Heart left ventricle (tissue), 13 donors: ENCODE measurements at regions not wholly inside any gene's neighbourhood (a gene's known extent, or its start where the extent isn't known, plus 50 kb on each side); places are given as distances from the start of the nearest gene placed in this dataset.

ENCODE experiments used
- POLR2A ChIP-seq, 2 donors: fragments of 450-650 bp; IDR thresholded peaks; one replicate each; pipeline ENCODE4 v1.6.1; 2017; ENCODE audit warnings: antibody characterized with exemption in 2 of 2, mild to moderate bottlenecking in 2 of 2, moderate library complexity in 2 of 2
- TF ChIP-seq, protein P1 (sequence below), 12 donors: fragments of 200-600 bp; sonication (generic) in 4 of 12; IDR thresholded peaks; one replicate each; pipeline versions ENCODE4 v1.5.0 to v1.8.0; 2018 to 2022; ENCODE audit warnings: antibody characterized with exemption in 12 of 12, mild to moderate bottlenecking in 5 of 12
- donor health status: ischemic (EF 13 %, LVEDD 7.1; RV severe dilation, severe dysfunction).
- donor health status: DM: no; HTN: yes; CAD: no.
- donor health status: DM: no; HTN: no; CAD: no.
- donor health status: ischemic (EF 25% LVEDD 6.9; RV normal size, moderate dysfunction).
- donor health status: ischemic (EF 25% LVEDD 5.7; RV mildly dilated, moderate dysfunction).
- donor health status: ischemic (EF 35%, LVEDD 5.7; RV mildly dilated, moderate dysfunction).
- donor health status: nonischemic (EF 11% LVEDD 7.7; RV severe dilation, severe dysfunction).
- donor health status: DM: yes; HTN: yes; CAD: no.
- donor health status: PGD.
- donor health status: ischemic (EF 29% LVEDD 5.4; RV normal size, mild dysfunction).
- donor health status: nonischemic (EF 23%, LVEDD 6.1; RV moderate dilation, normal function).

DNA sequence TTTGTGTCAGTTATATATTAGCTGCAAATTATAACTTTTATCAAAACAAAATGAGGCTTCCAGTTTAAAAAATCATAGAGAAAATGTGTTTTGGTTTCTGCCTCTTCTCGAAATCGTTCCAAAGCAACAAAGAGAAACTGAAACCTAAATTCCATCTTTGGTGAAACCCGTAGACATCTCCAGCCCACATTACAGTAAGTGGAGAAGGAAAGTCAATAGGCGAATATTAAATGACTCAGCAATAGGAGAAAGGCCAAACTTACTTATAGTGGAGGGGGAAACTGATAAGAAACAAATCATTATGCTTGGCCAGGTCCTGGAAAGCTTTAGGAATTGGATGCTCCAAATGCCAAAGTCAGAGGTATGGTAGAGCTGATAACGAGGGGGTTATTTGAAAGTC lies 103.0 kb upstream of the SHISA6 start:
- TF ChIP-seq, protein P1, sequence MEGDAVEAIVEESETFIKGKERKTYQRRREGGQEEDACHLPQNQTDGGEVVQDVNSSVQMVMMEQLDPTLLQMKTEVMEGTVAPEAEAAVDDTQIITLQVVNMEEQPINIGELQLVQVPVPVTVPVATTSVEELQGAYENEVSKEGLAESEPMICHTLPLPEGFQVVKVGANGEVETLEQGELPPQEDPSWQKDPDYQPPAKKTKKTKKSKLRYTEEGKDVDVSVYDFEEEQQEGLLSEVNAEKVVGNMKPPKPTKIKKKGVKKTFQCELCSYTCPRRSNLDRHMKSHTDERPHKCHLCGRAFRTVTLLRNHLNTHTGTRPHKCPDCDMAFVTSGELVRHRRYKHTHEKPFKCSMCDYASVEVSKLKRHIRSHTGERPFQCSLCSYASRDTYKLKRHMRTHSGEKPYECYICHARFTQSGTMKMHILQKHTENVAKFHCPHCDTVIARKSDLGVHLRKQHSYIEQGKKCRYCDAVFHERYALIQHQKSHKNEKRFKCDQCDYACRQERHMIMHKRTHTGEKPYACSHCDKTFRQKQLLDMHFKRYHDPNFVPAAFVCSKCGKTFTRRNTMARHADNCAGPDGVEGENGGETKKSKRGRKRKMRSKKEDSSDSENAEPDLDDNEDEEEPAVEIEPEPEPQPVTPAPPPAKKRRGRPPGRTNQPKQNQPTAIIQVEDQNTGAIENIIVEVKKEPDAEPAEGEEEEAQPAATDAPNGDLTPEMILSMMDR (IDR thresholded peaks at IDR 0.05) = no peak
- no peak for TF ChIP-seq POLR2A (IDR thresholded peaks at IDR 0.05)
